GM18505 (cell line): ENCODE measurements at regions not wholly inside any gene's neighbourhood (a gene's known extent, or its start where the extent isn't known, plus 50 kb on each side); places are given as distances from the start of the nearest gene placed in this dataset.

ENCODE experiments used
- ATAC-seq: cut with Tn5 transposase; IDR thresholded peaks from one replicate; pipeline ENCODE4 v1.9.1; 2021; ENCODE audit not compliant: unreplicated experiment
- POLR2A ChIP-seq: IDR thresholded peaks from 4 replicates; pipeline ENCODE4 v1.6.1; 2011; ENCODE audit warnings: borderline replicate concordance; ENCODE audit not compliant: insufficient read depth, insufficient read length; ENCODE audit errors: extremely low read depth

GRCh38 chr6:15044146-15044882 is 201.6 kb upstream of the JARID2 start:
- no peak for TF ChIP-seq POLR2A
- ATAC-seq = no peak

GRCh38 chr6:15044948-15045347 is 200.9 kb upstream of the JARID2 start:
- TF ChIP-seq POLR2A = no peak
- ATAC-seq = no peak

GRCh38 chr6:15046751-15047150 is 199.1 kb upstream of the JARID2 start:
- ATAC-seq = no peak
- no peak for TF ChIP-seq POLR2A

GRCh38 chr6:15048367-15048766 is 197.5 kb upstream of the JARID2 start:
- ATAC-seq = no peak
- no peak for TF ChIP-seq POLR2A

GRCh38 chr6:15058200-15059061 is 187.4 kb upstream of the JARID2 start:
- ATAC-seq = no peak
- no peak for TF ChIP-seq POLR2A

- no peak for ATAC-seq
- no peak for TF ChIP-seq POLR2A
These were observed 184.7 kb upstream of the JARID2 start for GRCh38 chr6:15061180-15061641.

GRCh38 chr6:15061908-15062515 is 183.9 kb upstream of the JARID2 start:
- TF ChIP-seq POLR2A = no peak
- no peak for ATAC-seq

GRCh38 chr6:15062516-15063252 is 183.2 kb upstream of the JARID2 start:
- TF ChIP-seq POLR2A = no peak
- ATAC-seq = no peak

- no peak for ATAC-seq
- no peak for TF ChIP-seq POLR2A
These were observed 182.5 kb upstream of the JARID2 start for GRCh38 chr6:15063253-15063853.

- TF ChIP-seq POLR2A = no peak
- no peak for ATAC-seq
These were observed 180.4 kb upstream of the JARID2 start for GRCh38 chr6:15065261-15065989.

- TF ChIP-seq POLR2A = no peak
- ATAC-seq = no peak
These were observed 179.6 kb upstream of the JARID2 start for GRCh38 chr6:15066089-15066758.
